ENCODE measurements at regions not wholly inside any gene's neighbourhood (a gene's known extent, or its start where the extent isn't known, plus 50 kb on each side); places are given as distances from the start of the nearest gene placed in this dataset.

DNA sequence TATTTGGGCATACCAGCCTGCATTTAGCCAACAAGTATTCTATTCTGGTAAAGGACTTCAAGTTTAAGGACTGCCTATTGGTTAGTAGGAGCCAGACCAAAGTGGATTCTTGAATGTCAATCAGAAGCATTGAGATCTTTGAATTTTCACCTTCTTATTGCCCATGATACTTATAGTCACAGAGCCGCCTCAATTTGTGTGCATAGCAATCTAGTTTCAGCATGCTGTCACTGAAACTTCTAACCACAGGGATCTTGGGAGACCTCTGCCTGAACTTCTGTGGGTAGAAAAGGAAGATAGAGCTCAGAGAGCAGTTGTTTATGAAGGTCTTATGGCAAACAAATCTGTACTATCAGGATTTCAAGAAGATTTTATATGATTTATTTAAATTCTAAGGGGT, 501.4 kb upstream of the USP24 start:
- POLR2A ChIA-PET: no interaction called here
- ATAC-seq: no peak
- no peak for DNase-seq (ENCODE audit: low read depth in 1 of 2, low spot score in 1 of 2)
- Histone ChIP-seq H3K4me3 (no peak overlapping the region), H3K27ac (peak overlapping the region in 1 of 2 experiments; percentile 88; a peak in 2 of 6 replicates), H3K4me1 (peaks cover 33% of the 10 kb centered on the region), H3K9me3 (no peaks in the 10 kb centered on the region), H3K4me2 (no peak overlapping the region)
- no peak for FAIRE-seq
- TF ChIP-seq FOSL2 (IDR thresholded peaks at IDR 0.05) (no peak), FOSL2 (CRISPR knock-in tag; IDR thresholded peaks at IDR 0.05) (no peak), NFE2L2 (conservative IDR thresholded peaks at IDR 0.05; ENCODE audit: low read length) (no peak), HOXB13 (CRISPR knock-in tag; IDR thresholded peaks at IDR 0.05; ENCODE audit: low read depth) (no peak), RCOR1 (IDR thresholded peaks at IDR 0.05; ENCODE audit: low read depth, low read length) (no peak), FOXS1 (CRISPR knock-in tag; IDR thresholded peaks at IDR 0.05) (no peak), CBX2 (IDR thresholded peaks at IDR 0.05; ENCODE audit: borderline replicate concordance, low read depth) (no peak), MYC (IDR thresholded peaks at IDR 0.05; ENCODE audit: borderline replicate concordance, low read length) (no peak), CEBPB (IDR thresholded peaks at IDR 0.05) (no peak), FOSB (CRISPR knock-in tag; IDR thresholded peaks at IDR 0.05) (no peak), HEYL (CRISPR knock-in tag; IDR thresholded peaks at IDR 0.05) (no peak)
- TF ChIP-seq, protein P1, sequence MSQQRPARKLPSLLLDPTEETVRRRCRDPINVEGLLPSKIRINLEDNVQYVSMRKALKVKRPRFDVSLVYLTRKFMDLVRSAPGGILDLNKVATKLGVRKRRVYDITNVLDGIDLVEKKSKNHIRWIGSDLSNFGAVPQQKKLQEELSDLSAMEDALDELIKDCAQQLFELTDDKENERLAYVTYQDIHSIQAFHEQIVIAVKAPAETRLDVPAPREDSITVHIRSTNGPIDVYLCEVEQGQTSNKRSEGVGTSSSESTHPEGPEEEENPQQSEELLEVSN (IDR thresholded peaks at IDR 0.05; ENCODE audit: borderline replicate concordance, low read depth): no peak
- TF ChIP-seq, protein P2, sequence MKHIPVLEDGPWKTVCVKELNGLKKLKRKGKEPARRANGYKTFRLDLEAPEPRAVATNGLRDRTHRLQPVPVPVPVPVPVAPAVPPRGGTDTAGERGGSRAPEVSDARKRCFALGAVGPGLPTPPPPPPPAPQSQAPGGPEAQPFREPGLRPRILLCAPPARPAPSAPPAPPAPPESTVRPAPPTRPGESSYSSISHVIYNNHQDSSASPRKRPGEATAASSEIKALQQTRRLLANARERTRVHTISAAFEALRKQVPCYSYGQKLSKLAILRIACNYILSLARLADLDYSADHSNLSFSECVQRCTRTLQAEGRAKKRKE (CRISPR knock-in tag; IDR thresholded peaks at IDR 0.05; ENCODE audit: low read depth): no peak
- TF ChIP-seq, protein P3, sequence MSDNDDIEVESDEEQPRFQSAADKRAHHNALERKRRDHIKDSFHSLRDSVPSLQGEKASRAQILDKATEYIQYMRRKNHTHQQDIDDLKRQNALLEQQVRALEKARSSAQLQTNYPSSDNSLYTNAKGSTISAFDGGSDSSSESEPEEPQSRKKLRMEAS (IDR thresholded peaks at IDR 0.05): no peak
- WGBS (ENCODE audit: missing lambda C conversion rate): 90% methylated on average over 1 of the region's 1 CpG
- CTCF ChIA-PET: no interaction called here

DNA sequence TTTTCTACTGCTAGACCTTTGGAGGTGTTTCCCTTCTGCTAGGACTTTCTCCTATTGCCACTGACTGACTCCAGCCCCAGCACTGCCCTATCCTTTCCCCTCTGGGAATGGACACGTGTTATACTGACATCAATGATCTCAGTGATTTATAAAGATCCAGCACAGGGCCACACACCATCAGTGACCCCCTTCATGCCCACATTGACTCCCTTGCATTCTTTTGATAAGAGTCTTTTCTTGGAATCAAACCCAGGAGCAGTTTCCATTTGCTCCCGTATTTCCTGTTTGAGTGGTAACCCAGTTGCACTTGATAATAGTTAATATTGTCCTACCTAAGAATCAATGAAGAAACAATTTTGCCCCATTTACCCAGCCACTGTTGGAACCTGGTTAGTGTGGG, 501.0 kb upstream of the USP24 start:
- TF ChIP-seq TFCP2L1 (CRISPR knock-in tag; IDR thresholded peaks at IDR 0.05) (no peak), CBX2 (IDR thresholded peaks at IDR 0.05; ENCODE audit: borderline replicate concordance, low read depth) (no peak), EP300 (IDR thresholded peaks at IDR 0.05) (no peak), KDM5A (IDR thresholded peaks at IDR 0.05) (no peak), JUN (IDR thresholded peaks at IDR 0.05) (no peak), SREBF2 (IDR thresholded peaks at IDR 0.05) (no peak), HOXB5 (CRISPR knock-in tag; IDR thresholded peaks at IDR 0.05) (no peak), FOXS1 (CRISPR knock-in tag; IDR thresholded peaks at IDR 0.05) (no peak)
- no peak for ATAC-seq
- Histone ChIP-seq H3K9me3 (no peaks in the 10 kb centered on the region), H3K27ac (peak overlapping the region in 1 of 2 experiments; percentile 88; a peak in 2 of 6 replicates), H3K4me3 (no peak overlapping the region), H3K4me1 (peaks cover 33% of the 10 kb centered on the region), H3K4me2 (no peak overlapping the region)
- ChIA-PET POLR2A (no interaction called here), CTCF (no interaction called here)
- 77% methylated on average over 2 of the region's 2 CpGs for WGBS (ENCODE audit: missing lambda C conversion rate)
- FAIRE-seq: no peak
- no peak for DNase-seq (ENCODE audit: low read depth in 1 of 2, low spot score in 1 of 2)

DNA sequence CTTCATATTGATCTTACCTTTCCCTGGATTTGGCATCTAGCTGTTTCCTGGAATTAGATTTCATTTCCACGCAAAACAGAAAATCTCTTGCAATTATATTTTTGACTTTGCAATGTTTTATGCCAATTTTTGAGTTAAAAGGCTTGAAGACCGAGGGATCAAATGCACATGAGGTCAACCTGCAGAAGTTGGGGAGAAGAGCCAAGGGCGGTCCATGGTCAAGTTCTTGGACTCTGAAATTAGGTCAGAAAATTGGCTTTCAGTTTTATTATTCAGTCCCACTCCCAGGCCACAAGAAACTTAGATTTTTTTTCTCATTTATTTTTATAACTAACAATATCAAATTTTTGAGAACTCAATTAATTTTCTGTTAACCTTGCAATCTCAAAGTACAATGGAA, 499.1 kb upstream of the USP24 start:
- WGBS (ENCODE audit: missing lambda C conversion rate): 86% methylated on average over 3 of the region's 3 CpGs
- DNase-seq (ENCODE audit: low read depth in 1 of 2, low spot score in 1 of 2) (no peak), ATAC-seq (no peak), FAIRE-seq (no peak)
- TF ChIP-seq ZSCAN20 (CRISPR knock-in tag; IDR thresholded peaks at IDR 0.05) (no peak), GATA3 (IDR thresholded peaks at IDR 0.05; ENCODE audit: borderline replicate concordance) (no peak), JUNB (IDR thresholded peaks at IDR 0.05) (no peak), MYC (IDR thresholded peaks at IDR 0.05; ENCODE audit: borderline replicate concordance, low read length) (no peak), RAD21 (conservative IDR thresholded peaks at IDR 0.05 in 1 of 2, IDR thresholded peaks at IDR 0.05 in 1 of 2) (no peak), HOXA7 (CRISPR knock-in tag; IDR thresholded peaks at IDR 0.05) (no peak), SREBF2 (IDR thresholded peaks at IDR 0.05) (no peak)
- TF ChIP-seq, protein P4, sequence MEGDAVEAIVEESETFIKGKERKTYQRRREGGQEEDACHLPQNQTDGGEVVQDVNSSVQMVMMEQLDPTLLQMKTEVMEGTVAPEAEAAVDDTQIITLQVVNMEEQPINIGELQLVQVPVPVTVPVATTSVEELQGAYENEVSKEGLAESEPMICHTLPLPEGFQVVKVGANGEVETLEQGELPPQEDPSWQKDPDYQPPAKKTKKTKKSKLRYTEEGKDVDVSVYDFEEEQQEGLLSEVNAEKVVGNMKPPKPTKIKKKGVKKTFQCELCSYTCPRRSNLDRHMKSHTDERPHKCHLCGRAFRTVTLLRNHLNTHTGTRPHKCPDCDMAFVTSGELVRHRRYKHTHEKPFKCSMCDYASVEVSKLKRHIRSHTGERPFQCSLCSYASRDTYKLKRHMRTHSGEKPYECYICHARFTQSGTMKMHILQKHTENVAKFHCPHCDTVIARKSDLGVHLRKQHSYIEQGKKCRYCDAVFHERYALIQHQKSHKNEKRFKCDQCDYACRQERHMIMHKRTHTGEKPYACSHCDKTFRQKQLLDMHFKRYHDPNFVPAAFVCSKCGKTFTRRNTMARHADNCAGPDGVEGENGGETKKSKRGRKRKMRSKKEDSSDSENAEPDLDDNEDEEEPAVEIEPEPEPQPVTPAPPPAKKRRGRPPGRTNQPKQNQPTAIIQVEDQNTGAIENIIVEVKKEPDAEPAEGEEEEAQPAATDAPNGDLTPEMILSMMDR (IDR thresholded peaks at IDR 0.05): no peak
- no peak overlapping the region for H3K4me3 ChIP-seq
- ChIA-PET CTCF (no interaction called here), POLR2A (no interaction called here)
- H3K4me1 ChIP-seq: peaks cover 17% of the 10 kb centered on the region
- H3K9me3 ChIP-seq: no peaks in the 10 kb centered on the region
- no peak overlapping the region for H3K27ac ChIP-seq
- no peak overlapping the region for H3K4me2 ChIP-seq
